ENCODE measurements at regions not wholly inside any gene's neighbourhood (a gene's known extent, or its start where the extent isn't known, plus 50 kb on each side); places are given as distances from the start of the nearest gene placed in this dataset.
"Not testable (repeated sequence)": the region's sequence is repeated elsewhere in the genome, so short reads cannot be mapped to it uniquely, and the experiment has no call there.

DNA sequence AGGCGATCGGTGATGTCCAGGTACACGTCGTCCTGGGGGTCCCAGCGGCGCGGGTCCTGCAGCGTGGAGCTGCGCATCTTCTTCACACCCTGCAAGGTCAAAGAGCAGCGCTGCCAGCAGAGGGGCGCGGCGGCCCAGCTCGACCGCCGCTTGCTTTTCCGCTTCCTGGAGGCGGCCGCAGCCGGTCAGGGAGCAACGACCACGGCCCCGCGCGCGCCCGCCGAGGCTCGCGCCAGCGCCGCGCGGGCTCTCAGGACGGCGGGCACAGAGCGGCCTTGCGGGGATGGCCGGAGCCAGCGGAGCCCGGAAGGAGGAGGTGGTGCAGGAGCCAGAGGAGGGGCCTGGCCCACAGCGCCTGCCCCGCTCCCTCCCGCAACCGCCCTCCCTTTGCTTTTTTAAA is 76.4 kb upstream of the CDC14C start:
- no peak overlapping the region for H3K27ac ChIP-seq (ENCODE audit: low read depth in 1 of 2, low read length in 2 of 2)
- 20 to 31% methylated on average over 41 to 45 of the region's 45 CpGs for WGBS, 2 donors
- H3K4me1 ChIP-seq (ENCODE audit: control insufficient read depth in 1 of 2, insufficient read depth in 2 of 2, low read length in 2 of 2) = no peaks in the 10 kb centered on the region
- ATAC-seq (ENCODE audit: low FRiP score) = peak; percentile 22
- no peaks in the 10 kb centered on the region for H3K9me3 ChIP-seq (ENCODE audit: control insufficient read depth, low read length)
- intact Hi-C loops (cut with DNase I) = no loop called here
- no peak overlapping the region for H3K4me3 ChIP-seq (ENCODE audit: low read length in 2 of 2)
- no peak for DNase-seq
- H3K27me3 ChIP-seq (ENCODE audit: control insufficient read depth in 1 of 2, insufficient read depth in 2 of 2, low read length in 1 of 2) = no peaks in the 10 kb centered on the region
- H3K36me3 ChIP-seq (ENCODE audit: control insufficient read depth in 1 of 2, insufficient read depth in 2 of 2, low read length in 1 of 2) = no peaks in the 10 kb centered on the region

GRCh38 chr7:48860447-48860846 is 63.9 kb upstream of the CDC14C start:
- ATAC-seq (ENCODE audit: low FRiP score); H3K4me1 ChIP-seq (ENCODE audit: control insufficient read depth in 1 of 2, insufficient read depth in 2 of 2, low read length in 2 of 2); H3K27me3 ChIP-seq (ENCODE audit: control insufficient read depth in 1 of 2, insufficient read depth in 2 of 2, low read length in 1 of 2); H3K27ac ChIP-seq (ENCODE audit: low read depth in 1 of 2, low read length in 2 of 2); H3K9me3 ChIP-seq (ENCODE audit: control insufficient read depth, low read length); DNase-seq; intact Hi-C loops (cut with DNase I); H3K4me3 ChIP-seq (ENCODE audit: low read length in 2 of 2); H3K36me3 ChIP-seq (ENCODE audit: control insufficient read depth in 1 of 2, insufficient read depth in 2 of 2, low read length in 1 of 2): not testable (repeated sequence)

GRCh38 chr7:48868916-48869315 is 55.4 kb upstream of the CDC14C start:
- DNase-seq = no peak
- no peaks in the 10 kb centered on the region for H3K27me3 ChIP-seq (ENCODE audit: control insufficient read depth in 1 of 2, insufficient read depth in 2 of 2, low read length in 1 of 2)
- H3K27ac ChIP-seq (ENCODE audit: low read depth in 1 of 2, low read length in 2 of 2) = no peak overlapping the region
- H3K4me3 ChIP-seq (ENCODE audit: low read length in 2 of 2) = no peak overlapping the region
- ATAC-seq (ENCODE audit: low FRiP score) = no peak
- intact Hi-C loops (cut with DNase I) = no loop called here
- no peaks in the 10 kb centered on the region for H3K9me3 ChIP-seq (ENCODE audit: control insufficient read depth, low read length)
- no peaks in the 10 kb centered on the region for H3K4me1 ChIP-seq (ENCODE audit: control insufficient read depth in 1 of 2, insufficient read depth in 2 of 2, low read length in 2 of 2)
- H3K36me3 ChIP-seq (ENCODE audit: control insufficient read depth in 1 of 2, insufficient read depth in 2 of 2, low read length in 1 of 2) = no peaks in the 10 kb centered on the region
- 73 to 74% methylated on average over 4 of the region's 4 CpGs for WGBS, 2 donors

DNA sequence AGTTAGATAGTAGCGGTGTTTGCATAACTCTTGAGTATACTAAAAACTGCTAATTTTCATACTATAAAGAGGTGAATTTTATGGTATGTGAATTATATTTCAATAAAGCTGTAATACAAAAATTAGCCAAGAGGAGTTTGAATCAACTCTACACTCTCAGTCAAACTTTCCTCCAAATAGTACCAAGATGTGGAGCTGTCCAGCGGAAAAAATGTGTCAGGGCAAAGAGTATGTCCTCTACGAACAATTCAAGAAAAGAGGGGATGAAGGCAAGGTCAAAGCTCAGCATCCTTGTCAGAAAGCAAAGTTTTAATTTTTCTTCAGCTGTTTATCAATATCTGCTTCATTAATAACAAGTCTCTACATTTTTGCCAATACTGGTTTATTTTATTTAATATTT is 51.8 kb upstream of the CDC14C start:
- Histone ChIP-seq H3K27me3 (ENCODE audit: control insufficient read depth in 1 of 2, insufficient read depth in 2 of 2, low read length in 1 of 2) (no peaks in the 10 kb centered on the region), H3K36me3 (ENCODE audit: control insufficient read depth in 1 of 2, insufficient read depth in 2 of 2, low read length in 1 of 2) (no peaks in the 10 kb centered on the region), H3K27ac (ENCODE audit: low read depth in 1 of 2, low read length in 2 of 2) (no peak overlapping the region), H3K4me1 (ENCODE audit: control insufficient read depth in 1 of 2, insufficient read depth in 2 of 2, low read length in 2 of 2) (no peaks in the 10 kb centered on the region), H3K4me3 (ENCODE audit: low read length in 2 of 2) (no peak overlapping the region), H3K9me3 (ENCODE audit: control insufficient read depth, low read length) (no peaks in the 10 kb centered on the region)
- ATAC-seq (ENCODE audit: low FRiP score) (no peak), DNase-seq (no peak)
- WGBS, 2 donors = 63 to 67% methylated on average over 3 of the region's 3 CpGs
- intact Hi-C loops (cut with DNase I) = no loop called here
